Testis (tissue), 2 donors: ENCODE measurements at regions not wholly inside any gene's neighbourhood (a gene's known extent, or its start where the extent isn't known, plus 50 kb on each side); places are given as distances from the start of the nearest gene placed in this dataset.

Experiments used
- POLR2A ChIP-seq: fragments of 450-650 bp; IDR thresholded peaks from one replicate; pipeline ENCODE4 v1.6.1; 2017; ENCODE audit warnings: antibody characterized with exemption, mild to moderate bottlenecking, moderate library complexity
- TF ChIP-seq, protein P1 (sequence below), 3 experiments: fragments of 450-650 bp in 2 of 3; fragments of 200-600 bp in 1 of 3; sonication (generic) in 1 of 3; IDR thresholded peaks; one replicate each; pipeline ENCODE4 v1.5.1; 2016 to 2019; ENCODE audit warnings: antibody characterized with exemption in 3 of 3, mild to moderate bottlenecking in 2 of 3, moderate library complexity in 1 of 3

DNA sequence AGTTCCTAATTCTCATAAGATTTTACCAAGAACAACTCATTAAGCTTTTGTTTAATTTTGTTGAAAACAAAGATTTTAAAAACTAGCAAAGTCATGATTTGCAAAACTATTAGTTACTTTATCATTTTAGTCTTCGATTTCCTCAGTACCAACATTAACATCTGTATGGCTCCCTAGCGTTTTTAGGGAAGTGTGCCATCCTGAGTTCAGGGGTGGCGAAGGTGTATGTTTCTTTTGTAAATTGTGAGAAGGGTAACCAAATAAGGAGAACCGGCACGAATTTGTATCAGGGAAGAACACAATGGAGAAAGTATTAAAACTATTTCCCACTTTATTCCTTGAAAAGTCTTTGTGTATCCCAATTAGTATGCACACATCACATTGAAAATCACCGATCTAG lies 419.9 kb downstream of the DSC3 start:
- no peak for TF ChIP-seq POLR2A
- TF ChIP-seq, protein P1, sequence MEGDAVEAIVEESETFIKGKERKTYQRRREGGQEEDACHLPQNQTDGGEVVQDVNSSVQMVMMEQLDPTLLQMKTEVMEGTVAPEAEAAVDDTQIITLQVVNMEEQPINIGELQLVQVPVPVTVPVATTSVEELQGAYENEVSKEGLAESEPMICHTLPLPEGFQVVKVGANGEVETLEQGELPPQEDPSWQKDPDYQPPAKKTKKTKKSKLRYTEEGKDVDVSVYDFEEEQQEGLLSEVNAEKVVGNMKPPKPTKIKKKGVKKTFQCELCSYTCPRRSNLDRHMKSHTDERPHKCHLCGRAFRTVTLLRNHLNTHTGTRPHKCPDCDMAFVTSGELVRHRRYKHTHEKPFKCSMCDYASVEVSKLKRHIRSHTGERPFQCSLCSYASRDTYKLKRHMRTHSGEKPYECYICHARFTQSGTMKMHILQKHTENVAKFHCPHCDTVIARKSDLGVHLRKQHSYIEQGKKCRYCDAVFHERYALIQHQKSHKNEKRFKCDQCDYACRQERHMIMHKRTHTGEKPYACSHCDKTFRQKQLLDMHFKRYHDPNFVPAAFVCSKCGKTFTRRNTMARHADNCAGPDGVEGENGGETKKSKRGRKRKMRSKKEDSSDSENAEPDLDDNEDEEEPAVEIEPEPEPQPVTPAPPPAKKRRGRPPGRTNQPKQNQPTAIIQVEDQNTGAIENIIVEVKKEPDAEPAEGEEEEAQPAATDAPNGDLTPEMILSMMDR (IDR thresholded peaks at IDR 0.05): no peak
